Astrocyte (in vitro differentiated cells and primary cell): ENCODE measurements at regions not wholly inside any gene's neighbourhood (a gene's known extent, or its start where the extent isn't known, plus 50 kb on each side); places are given as distances from the start of the nearest gene placed in this dataset.

Experiments
- EZH2 ChIP-seq: IDR thresholded peaks from 2 replicates; pipeline ENCODE4 v1.6.1; 2012; ENCODE audit warnings: mild to moderate bottlenecking, low read length, inconsistent platforms; ENCODE audit not compliant: insufficient read depth
- TF ChIP-seq, protein P1 (sequence below): IDR thresholded peaks from 2 replicates; pipeline ENCODE4 v1.5.1; 2011; ENCODE audit warnings: low read depth, mild to moderate bottlenecking, inconsistent platforms, low read length, moderate library complexity; ENCODE audit not compliant: insufficient read depth

DNA sequence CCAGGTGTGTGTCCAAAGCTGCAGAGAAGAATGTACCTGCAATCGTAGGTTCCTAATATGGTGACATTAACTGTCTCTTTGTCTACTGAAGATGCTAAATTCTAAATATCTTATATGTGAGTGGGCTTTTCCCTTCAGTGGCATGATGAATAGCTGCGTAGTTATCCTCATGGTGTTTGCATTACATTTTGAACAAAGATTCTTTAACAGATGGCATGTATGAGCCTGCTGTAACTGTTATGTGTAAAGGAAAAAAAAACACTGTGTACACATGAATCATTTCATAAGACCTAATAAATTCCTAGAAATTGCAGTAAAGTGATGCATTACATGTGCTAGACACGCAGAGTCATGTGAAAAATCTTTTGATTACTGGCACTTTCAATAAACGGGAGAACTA lies 288.0 kb downstream of the SH2D1A start:
- TF ChIP-seq, protein P1, sequence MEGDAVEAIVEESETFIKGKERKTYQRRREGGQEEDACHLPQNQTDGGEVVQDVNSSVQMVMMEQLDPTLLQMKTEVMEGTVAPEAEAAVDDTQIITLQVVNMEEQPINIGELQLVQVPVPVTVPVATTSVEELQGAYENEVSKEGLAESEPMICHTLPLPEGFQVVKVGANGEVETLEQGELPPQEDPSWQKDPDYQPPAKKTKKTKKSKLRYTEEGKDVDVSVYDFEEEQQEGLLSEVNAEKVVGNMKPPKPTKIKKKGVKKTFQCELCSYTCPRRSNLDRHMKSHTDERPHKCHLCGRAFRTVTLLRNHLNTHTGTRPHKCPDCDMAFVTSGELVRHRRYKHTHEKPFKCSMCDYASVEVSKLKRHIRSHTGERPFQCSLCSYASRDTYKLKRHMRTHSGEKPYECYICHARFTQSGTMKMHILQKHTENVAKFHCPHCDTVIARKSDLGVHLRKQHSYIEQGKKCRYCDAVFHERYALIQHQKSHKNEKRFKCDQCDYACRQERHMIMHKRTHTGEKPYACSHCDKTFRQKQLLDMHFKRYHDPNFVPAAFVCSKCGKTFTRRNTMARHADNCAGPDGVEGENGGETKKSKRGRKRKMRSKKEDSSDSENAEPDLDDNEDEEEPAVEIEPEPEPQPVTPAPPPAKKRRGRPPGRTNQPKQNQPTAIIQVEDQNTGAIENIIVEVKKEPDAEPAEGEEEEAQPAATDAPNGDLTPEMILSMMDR, result no peak
- TF ChIP-seq EZH2, result no peak
